NCI-H2171 treated with DMSO at 0.1 percent for 48 hours (cell line): ENCODE measurements at regions not wholly inside any gene's neighbourhood (a gene's known extent, or its start where the extent isn't known, plus 50 kb on each side); places are given as distances from the start of the nearest gene placed in this dataset.

Source experiments
- DNase-seq: peaks from one replicate; lab custom pipeline; 2025; lab: John Stamatoyannopoulos, UW

- no peak for DNase-seq
These were observed 700.0 kb upstream of the PCDH15 start for GRCh38 chr10:55500931-55501559.

DNA sequence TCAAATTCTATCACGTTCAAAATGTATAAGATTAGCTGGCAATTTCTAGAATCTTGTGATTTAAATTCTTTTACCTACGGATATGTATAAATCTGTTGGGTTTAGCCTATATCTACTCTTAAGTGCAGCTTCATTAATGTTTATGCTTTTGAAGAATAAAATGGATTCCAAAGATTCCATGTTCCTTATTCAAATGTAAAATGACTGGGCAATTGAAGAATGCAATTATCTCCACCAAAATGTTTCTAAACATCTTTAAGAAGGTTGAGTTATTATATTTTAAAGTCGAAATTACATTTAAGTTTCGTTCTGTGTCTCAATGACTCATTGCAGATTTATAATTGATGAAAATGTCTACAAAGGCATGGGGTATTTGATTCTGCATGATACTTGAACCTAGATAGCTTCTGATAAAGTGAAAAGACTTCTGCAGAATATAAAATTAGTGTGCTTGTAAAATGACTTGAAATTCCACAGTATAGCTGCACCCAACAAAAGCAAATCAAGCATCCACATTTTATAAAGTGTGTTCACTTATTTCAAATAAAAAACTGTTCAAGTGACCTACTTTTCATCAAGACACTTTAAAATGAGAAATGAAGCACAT is 697.0 kb upstream of the PCDH15 start:
- no peak for DNase-seq

GRCh38 chr10:55495555-55495954 is 694.5 kb upstream of the PCDH15 start:
- no peak for DNase-seq

GRCh38 chr10:55491712-55492111 is 690.7 kb upstream of the PCDH15 start:
- no peak for DNase-seq

- DNase-seq: no peak
These were observed 684.8 kb upstream of the PCDH15 start for GRCh38 chr10:55485827-55486226.

DNA sequence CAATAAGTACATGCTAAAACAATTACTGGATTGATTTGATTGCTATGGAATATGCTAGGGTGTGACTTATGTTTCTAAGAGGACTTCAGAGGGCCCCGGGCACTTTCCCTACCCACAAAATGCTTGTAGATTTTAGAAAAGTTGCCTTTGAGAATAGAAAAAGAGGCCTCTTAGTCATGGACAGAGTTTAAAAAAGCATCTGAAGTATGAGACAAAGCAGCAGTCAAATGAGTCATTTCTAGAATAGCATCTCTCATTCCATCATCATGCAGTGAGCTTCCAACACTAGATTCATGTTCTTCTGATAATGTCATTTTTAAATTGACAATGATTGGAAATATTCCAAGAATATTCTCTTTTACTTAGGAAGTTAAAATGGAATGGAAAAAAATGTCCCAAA is 675.1 kb upstream of the PCDH15 start:
- DNase-seq: no peak

- DNase-seq: no peak
These were observed 673.2 kb upstream of the PCDH15 start for GRCh38 chr10:55474258-55474657.

- DNase-seq: no peak
These were observed 669.8 kb upstream of the PCDH15 start for GRCh38 chr10:55470840-55471239.

DNA sequence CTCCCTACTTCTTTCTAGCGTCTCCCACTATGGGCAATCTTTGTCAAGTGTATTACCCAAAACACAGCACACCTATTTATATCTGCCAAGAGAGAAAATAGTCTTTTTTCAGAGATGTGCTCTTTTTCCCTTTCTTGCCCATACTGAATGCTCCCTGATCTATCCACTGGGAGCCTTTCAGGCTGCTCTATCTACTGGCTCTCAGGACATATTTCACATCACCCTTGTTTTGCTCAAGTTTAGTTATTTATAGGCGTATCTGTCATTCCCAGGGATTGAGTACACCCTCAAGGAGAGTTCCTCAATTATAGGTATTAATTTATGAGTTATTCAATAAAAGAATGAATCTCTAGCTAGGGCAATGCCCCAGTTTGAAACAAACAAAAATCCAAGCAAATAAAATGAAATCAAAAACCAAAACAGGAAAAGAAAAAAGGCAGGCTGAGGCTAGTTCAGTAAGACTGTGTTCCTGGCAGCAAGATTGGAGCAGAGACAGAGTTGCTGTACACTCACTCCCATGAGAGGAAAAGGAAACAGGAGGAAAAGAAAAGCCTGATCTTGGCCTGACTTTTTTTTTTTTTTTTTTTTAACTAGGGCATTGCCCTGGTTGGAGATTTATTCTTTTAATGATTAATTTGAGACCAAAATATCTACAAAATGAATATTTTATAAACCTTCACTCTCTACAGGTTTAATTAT is 665.9 kb upstream of the PCDH15 start:
- DNase-seq: no peak

- no peak for DNase-seq
These were observed 663.1 kb upstream of the PCDH15 start for GRCh38 chr10:55464083-55464482.

GRCh38 chr10:55460008-55460407 is 659.0 kb upstream of the PCDH15 start:
- no peak for DNase-seq

DNA sequence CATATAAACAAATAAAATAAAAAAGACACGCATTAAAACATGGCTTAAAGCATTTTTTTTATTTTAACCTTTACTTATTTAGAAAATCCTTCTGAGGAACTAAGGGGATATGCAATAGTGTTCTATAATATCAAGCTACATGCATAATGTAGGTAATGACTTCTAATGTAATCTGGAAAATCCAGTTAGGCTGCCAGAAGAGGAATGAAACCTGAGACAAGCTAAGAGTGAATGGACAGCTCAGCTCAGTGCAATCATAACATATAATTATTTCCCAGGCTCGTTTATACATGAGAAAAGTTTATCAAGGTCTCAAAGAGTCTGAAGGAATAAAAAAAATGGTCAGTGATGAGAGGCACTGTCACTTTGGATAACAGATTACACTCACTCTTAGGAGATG is 649.0 kb upstream of the PCDH15 start:
- DNase-seq: no peak

DNA sequence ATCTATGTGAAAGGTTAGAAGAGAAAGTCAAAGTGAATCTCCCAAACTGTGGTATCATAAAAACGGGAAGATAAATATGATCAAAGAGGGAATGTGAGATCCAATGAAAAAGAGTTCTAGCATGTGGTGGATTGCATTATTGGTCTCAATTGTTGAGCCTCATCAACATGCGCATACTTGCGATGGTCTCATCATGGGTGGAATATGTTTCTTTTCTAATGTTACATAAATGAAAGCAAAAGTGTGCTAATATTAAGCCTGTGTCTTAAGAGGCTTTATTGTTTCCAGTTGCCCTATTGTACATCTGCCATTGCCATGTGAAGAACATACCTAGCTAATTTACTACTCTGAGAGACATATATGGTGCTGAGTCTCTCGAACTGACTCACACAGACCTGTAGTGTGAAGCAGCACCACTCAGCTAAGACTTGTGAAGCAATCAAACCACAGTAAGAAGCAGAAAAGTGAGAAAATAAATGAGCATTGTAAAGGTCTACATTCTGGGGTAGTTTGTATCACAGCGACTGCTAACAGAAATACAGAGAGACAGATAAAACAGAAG is 645.5 kb upstream of the PCDH15 start:
- no peak for DNase-seq

DNA sequence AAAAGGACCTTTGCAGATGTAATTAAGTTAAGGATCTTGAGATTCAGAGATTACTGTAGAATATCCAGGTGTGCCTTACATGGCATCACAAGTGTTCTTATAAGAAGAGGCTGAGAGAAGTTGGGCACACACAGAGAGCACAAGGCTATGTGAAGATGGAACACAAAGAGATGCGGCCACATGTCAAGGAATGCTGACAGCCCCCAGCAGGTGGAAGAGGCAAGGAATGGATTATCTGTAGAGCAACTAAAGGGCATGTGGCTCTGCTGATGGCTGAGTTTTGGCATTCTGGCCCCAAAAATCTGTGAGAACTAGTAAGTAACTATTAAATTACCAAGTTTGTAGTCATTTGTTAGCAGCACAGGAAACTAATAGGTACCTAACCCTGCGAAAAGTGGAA is 640.7 kb upstream of the PCDH15 start:
- no peak for DNase-seq

DNA sequence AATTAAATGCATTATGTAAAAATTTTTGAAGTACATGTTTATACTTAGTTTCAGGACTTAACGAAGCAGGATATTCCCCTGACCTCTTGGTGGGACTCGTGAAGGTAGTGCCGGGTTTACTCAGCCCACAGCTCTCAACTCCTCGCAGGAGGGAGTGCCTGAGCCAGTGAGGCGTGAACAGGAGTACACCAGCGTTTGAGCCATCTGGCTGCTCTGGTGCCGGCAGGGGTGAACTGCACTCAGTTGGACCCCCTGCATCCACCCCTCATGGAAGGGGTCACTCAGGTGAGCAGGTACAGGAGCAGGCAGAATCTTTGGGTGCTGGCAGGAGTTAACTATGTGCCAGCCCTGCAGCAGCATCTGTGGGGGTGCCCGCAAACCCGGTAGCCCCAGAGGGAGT is 625.1 kb upstream of the PCDH15 start:
- DNase-seq: no peak

GRCh38 chr10:55410415-55410885 is 609.4 kb upstream of the PCDH15 start:
- no peak for DNase-seq

- no peak for DNase-seq
These were observed 603.1 kb upstream of the PCDH15 start for GRCh38 chr10:55404094-55404493.

DNA sequence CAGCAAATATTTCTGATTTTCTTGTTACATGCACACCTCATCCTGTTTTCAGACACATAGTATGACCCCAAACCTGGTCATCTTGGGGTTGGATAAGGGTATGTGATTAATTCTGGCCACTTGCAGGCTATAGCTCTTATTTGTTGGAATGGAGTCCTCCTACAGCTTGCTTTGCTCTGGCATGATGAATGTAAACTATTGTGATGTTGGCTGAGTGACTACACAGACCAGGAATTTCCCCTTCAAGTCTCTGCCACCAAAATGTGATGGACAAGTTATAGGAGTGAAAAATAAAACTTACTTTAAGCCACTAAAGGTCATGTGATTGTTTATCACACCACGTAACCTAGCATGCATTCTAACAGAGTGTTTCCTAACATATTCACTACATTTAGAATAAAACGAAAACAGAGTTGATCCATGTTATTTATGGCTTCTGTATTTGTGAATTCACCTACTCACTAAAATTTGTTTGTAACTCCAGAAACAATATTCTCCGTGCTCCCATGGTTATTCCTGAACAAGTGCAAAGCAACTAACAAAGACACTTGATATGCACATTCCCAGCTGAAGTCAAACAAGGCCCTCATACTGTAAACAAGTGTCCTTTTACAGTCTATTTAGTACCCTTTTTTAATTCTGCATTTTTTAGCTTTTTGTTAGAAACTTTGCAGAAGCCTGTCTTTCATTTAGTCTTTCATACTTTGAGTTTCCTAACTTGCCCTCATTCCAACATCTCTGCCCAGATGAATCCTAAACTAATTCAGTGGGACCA is 599.2 kb upstream of the PCDH15 start:
- DNase-seq: no peak

- DNase-seq: no peak
These were observed 597.5 kb upstream of the PCDH15 start for GRCh38 chr10:55398497-55398882.

DNA sequence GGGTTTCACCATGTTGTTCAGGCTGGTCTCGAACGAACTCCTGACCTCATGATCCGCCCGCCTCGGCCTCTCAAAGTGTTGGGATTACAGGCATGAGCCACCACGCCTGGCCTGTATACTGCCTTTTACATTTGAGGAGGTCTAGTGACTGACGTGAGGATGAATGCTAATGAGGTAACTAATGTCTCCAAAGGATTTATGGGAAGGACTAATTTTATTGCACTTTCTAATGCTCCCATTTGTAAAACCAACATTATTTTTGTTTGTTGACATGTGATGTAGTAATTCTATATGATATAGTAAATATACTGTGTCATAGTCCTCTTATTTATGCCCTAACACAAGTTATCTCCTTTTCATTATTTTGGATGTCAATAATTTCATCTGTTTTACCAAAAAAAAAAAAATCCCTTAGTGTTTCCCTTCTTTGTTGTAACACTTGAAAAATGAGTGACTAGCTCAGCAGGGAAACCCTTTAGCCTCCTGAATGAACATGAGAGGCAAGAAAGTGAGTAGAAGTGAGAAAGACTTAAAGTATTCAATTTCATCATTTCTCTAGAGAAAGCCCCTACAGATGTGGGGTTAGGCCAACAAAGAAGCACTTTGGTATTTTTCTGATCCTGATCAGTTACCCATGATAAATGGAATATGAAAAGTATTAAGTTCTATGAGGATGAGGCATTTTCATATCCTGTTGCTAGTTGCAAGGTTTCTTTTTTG is 596.9 kb upstream of the PCDH15 start:
- DNase-seq: no peak

- no peak for DNase-seq
These were observed 577.2 kb upstream of the PCDH15 start for GRCh38 chr10:55378196-55378595.

- no peak for DNase-seq
These were observed 573.9 kb upstream of the PCDH15 start for GRCh38 chr10:55374917-55375316.
